HG03432 (cell line): ENCODE measurements at regions not wholly inside any gene's neighbourhood (a gene's known extent, or its start where the extent isn't known, plus 50 kb on each side); places are given as distances from the start of the nearest gene placed in this dataset.
"Not testable (repeated sequence)": the region's sequence is repeated elsewhere in the genome, so short reads cannot be mapped to it uniquely, and the experiment has no call there.

Source experiments
- ATAC-seq: cut with Tn5 transposase; IDR thresholded peaks from one replicate; pipeline ENCODE4 v1.9.1; 2021; ENCODE audit warnings: mild to moderate bottlenecking, moderate library complexity; ENCODE audit not compliant: unreplicated experiment

DNA sequence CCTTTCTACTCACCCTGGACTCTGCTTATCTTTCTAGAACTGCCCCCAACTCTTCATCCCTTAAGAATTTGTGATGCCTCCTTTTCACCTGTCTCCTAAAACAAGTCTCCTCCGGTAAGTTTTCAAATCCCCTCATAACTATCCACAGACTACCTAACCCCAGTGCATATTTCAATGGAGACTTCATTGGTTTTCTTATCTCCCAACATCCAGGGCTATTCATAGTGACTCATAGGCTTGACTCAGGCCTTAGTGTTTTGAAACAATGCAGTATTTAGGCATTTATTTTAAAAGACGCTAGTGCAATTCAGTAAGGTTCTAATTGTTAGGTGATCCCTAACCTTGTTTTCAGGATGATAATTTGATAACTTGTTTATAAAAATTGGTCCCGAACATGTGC lies 399.2 kb downstream of the CPS1 start:
- ATAC-seq: no peak

DNA sequence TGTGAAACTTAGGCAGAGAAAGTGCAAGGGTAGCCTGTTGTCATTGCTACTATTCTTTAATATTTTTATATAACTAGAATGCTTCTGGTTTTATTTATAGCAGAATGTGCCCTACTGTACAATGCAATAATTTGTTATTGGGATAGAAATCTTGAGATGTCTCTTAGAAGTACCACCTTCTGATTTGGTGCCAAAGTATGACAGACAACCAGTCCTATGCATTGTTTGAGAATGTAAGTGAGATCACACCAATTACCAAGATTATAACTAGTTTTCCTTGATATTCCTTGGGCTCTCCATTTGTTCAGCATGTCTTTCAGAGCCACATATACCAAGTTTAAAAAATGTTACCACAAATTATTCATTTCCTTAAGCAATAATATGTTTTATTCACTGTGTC lies 399.7 kb downstream of the CPS1 start:
- ATAC-seq: no peak

DNA sequence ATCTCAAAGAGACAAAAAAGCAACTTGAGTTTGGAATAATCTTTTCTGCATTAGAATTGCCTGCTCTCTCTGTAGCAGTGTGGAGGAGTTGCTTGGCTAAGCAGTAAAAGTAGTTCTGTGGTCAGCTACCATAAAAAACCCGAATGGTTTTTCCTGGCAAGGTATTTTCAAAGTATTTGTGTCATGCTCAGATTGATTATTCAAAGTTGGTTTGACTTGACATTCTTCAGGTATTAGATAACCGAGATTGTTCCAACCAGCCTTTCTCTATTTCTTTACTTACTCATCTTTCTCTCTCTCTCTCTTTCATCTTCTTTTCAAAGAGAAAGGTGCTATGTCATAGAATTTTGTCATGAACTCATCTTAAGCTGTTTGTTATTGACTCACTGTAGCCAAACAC lies 404.9 kb downstream of the CPS1 start:
- ATAC-seq: no peak

DNA sequence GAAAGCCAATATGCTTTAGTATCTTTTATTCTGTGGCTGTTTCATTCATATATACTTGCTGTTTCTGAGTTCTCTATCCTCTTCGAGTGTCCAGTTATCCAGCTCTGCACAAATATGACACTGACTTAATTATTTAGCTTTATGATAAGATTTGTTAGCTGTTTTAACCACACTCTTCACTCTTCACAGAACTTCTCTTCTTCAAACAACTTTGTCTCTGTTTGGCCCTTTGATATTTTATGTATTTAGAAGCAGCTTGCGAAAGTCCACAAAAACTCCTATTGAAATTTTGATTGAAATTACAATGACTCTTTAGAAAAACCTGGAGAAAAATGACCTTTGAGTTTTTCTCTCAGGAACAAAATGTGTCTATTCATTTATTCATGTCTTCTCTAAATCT lies 407.0 kb downstream of the CPS1 start:
- no peak for ATAC-seq

GRCh38 chr2:210964141-210964764 lies 407.9 kb downstream of the CPS1 start:
- ATAC-seq: no peak

DNA sequence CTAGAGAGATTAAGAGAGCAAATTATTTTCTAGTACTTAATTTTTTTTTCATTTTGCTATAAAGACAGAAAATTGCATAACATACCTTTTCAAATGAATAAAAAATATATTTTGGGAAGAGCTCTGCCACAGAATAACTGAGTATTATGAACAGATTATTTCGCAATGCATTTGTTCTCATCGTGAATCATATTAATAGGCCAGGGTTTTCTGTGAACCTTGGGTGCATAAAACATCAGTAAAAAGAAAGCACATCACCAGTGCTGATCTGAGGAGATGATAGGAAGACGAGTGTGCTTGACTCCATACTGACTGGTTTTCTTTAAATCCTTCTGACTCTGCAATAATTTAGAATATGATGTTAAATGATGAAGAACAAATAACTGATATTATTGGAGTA lies 409.1 kb downstream of the CPS1 start:
- ATAC-seq: no peak

DNA sequence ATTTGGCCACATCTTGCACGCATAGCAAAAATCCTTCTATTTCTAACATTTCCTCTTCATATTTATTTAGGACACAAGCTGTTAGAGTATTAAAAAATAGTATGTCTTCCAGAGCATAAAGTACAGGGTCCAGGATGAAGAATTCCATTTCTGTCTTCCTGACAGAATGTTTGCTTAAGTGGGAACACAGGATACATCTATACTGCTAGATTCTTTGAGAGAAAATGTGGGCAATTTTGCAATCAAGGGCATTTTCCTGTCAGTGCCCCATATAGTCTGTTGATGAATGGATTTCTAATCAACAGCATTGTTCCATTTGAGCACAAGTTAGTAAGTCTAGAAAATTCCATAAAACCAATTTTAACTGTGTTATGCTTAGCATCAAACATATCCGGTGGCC lies 409.9 kb downstream of the CPS1 start:
- no peak for ATAC-seq

GRCh38 chr2:210971431-210971830 lies 415.0 kb downstream of the CPS1 start:
- ATAC-seq: no peak

GRCh38 chr2:210986806-210987205 lies 430.4 kb downstream of the CPS1 start:
- not testable (repeated sequence) for ATAC-seq

GRCh38 chr2:210991107-210991506 lies 434.7 kb downstream of the CPS1 start:
- no peak for ATAC-seq

- ATAC-seq: no peak
Measured at GRCh38 chr2:210994104-210994503, 437.7 kb downstream of the CPS1 start.

DNA sequence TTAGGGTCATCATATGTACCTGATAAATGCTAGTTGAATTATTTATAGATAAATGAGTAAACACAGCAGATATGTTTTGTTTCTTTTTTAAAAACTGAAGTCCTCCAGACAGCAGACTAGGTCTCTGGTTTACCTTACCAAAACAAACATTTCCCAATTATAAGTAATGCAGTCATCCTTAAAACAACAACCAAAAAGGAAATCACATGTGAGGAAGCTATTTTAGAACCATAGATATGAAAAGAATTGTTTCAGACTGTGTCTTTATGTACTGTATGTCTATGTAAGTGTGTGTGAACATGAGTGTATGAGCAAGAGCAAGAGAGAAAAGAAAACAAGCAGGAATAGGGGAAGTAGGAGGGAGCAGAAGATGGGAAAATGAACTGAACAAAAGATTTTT lies 441.0 kb downstream of the CPS1 start:
- no peak for ATAC-seq

- no peak for ATAC-seq
Measured at GRCh38 chr2:210998334-210998733, 441.9 kb downstream of the CPS1 start.

DNA sequence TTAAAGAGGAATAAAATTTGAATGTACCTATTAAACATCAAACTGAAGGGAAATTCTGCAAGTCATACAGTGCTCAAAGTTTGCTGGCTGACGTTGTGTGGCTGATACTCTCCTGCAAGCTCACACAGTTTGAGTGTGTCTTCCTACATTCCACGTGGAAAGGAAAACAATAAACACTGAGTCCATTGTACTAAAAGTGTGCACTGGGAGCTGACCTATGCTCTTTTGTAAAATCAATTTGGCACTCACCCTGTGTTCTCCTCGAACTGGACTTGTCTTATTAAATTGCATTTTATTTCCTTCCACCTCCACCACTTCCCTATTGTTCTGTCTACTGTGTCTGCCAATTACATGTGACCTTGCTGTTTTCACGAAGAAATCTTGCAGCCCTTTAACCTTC lies 458.0 kb downstream of the CPS1 start:
- ATAC-seq: no peak

GRCh38 chr2:211014906-211015305 lies 458.5 kb downstream of the CPS1 start:
- no peak for ATAC-seq

- ATAC-seq: not testable (repeated sequence)
Measured at GRCh38 chr2:211025089-211025488, 468.7 kb downstream of the CPS1 start.

- ATAC-seq: no peak
Measured at GRCh38 chr2:211026109-211026508, 469.7 kb downstream of the CPS1 start.

- no peak for ATAC-seq
Measured at GRCh38 chr2:211027976-211028375, 471.6 kb downstream of the CPS1 start.

GRCh38 chr2:211033765-211034164 lies 477.4 kb downstream of the CPS1 start:
- ATAC-seq: peak; percentile 38

DNA sequence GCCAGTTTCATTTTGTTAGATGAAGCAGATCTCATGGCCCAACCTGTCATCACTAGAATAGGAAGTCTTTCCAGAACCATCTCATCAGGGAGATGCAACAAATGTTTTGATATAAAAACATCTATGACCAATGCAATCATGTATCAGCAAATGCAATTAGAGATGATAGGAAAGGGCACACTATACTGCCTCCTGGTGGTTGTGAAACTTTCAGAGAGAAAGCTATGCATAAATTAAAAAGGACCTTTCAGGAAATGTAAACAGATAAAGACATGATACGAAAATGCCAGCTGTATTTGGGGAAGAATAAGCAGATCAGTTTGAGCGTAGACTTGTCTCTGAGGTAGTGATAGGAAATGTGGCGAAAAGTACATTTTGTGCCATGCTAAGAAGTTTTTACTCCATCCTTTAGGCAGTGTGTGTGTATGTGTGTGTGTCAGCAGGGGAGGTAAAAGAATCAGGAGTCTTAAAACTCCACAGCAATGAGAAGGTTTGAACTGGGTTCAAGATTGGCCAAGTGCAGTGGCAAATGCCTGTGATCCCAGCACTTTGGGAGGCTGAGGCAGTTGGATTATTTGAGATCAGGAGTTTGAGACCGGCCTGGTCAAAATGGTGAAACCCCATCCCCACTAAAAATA lies 479.3 kb downstream of the CPS1 start:
- ATAC-seq: peak; percentile 76

GRCh38 chr2:211045025-211045424 lies 488.6 kb downstream of the CPS1 start:
- no peak for ATAC-seq

- peak; percentile 62 for ATAC-seq
Measured at GRCh38 chr2:211049321-211050018, 493.1 kb downstream of the CPS1 start.
